GM03348 (cell line): ENCODE measurements at regions not wholly inside any gene's neighbourhood (a gene's known extent, or its start where the extent isn't known, plus 50 kb on each side); places are given as distances from the start of the nearest gene placed in this dataset.
"Not testable (repeated sequence)": the region's sequence is repeated elsewhere in the genome, so short reads cannot be mapped to it uniquely, and the experiment has no call there.

Experiments used
- DNase-seq: peaks from one replicate; pipeline ENCODE4 v3.0.0; 2012; ENCODE audit warnings: low spot score

- DNase-seq = no peak
Observed at GRCh38 chr6:22108199-22108598, 188.6 kb downstream of the PRL start.

GRCh38 chr6:22110061-22110460 lies 186.8 kb downstream of the PRL start:
- no peak for DNase-seq

- no peak for DNase-seq
Observed at GRCh38 chr6:22112461-22112860, 184.4 kb downstream of the PRL start.

GRCh38 chr6:22113026-22113766 lies 183.6 kb downstream of the PRL start:
- DNase-seq = peak; percentile 79

GRCh38 chr6:22115559-22115958 lies 181.3 kb downstream of the PRL start:
- no peak for DNase-seq

- no peak for DNase-seq
Observed at GRCh38 chr6:22117631-22118030, 179.2 kb downstream of the PRL start.

- no peak for DNase-seq
Observed at GRCh38 chr6:22119500-22119899, 177.3 kb downstream of the PRL start.

GRCh38 chr6:22124756-22125155 lies 172.1 kb downstream of the PRL start:
- DNase-seq = no peak

- DNase-seq = no peak
Observed at GRCh38 chr6:22126910-22127309, 169.9 kb downstream of the PRL start.

- no peak for DNase-seq
Observed at GRCh38 chr6:22129751-22130150, 167.1 kb downstream of the PRL start.

- no peak for DNase-seq
Observed at GRCh38 chr6:22132656-22133055, 164.2 kb downstream of the PRL start.

- no peak for DNase-seq
Observed at GRCh38 chr6:22133357-22133756, 163.5 kb downstream of the PRL start.

GRCh38 chr6:22134308-22134707 lies 162.5 kb downstream of the PRL start:
- no peak for DNase-seq

- no peak for DNase-seq
Observed at GRCh38 chr6:22135395-22135794, 161.4 kb downstream of the PRL start.

GRCh38 chr6:22140736-22141135 lies 156.1 kb downstream of the PRL start:
- not testable (repeated sequence) for DNase-seq

- no peak for DNase-seq
Observed at GRCh38 chr6:22141241-22141745, 155.5 kb downstream of the PRL start.

GRCh38 chr6:22142856-22143255 lies 154.0 kb downstream of the PRL start:
- DNase-seq = no peak

GRCh38 chr6:22145376-22145775 lies 151.5 kb downstream of the PRL start:
- no peak for DNase-seq

GRCh38 chr6:22145823-22146677 lies 150.8 kb downstream of the PRL start:
- peak; percentile 35 for DNase-seq

GRCh38 chr6:22146678-22146930 lies 150.2 kb downstream of the PRL start:
- peak; percentile 24 for DNase-seq

- DNase-seq = peak; percentile 28
Observed at GRCh38 chr6:22146931-22147701, 149.7 kb downstream of the PRL start.

GRCh38 chr6:22147921-22148776 lies 148.7 kb downstream of the PRL start:
- DNase-seq = peak; percentile 74
